ES-I3 (cell line): ENCODE measurements at regions not wholly inside any gene's neighbourhood (a gene's known extent, or its start where the extent isn't known, plus 50 kb on each side); places are given as distances from the start of the nearest gene placed in this dataset.

Experiments
- H3K36me3 ChIP-seq: 2 replicates; pipeline ENCODE4 v1.6.1; 2013; ENCODE audit warnings: mild to moderate bottlenecking, low read length, control low read depth, moderate library complexity; ENCODE audit not compliant: insufficient read depth
- H3K4me1 ChIP-seq: 2 replicates; pipeline ENCODE4 v1.6.1; 2013; ENCODE audit warnings: mild to moderate bottlenecking, control low read depth, low read length; ENCODE audit not compliant: insufficient read depth
- H3K9ac ChIP-seq: 2 replicates; pipeline ENCODE4 v1.6.1; 2013; ENCODE audit warnings: low read depth, mild to moderate bottlenecking, low read length, moderate library complexity
- H3K9me3 ChIP-seq: 2 replicates; pipeline ENCODE4 v1.6.1; 2013; ENCODE audit warnings: mild to moderate bottlenecking, low read length, moderate library complexity; ENCODE audit not compliant: control insufficient read depth, insufficient read depth

DNA sequence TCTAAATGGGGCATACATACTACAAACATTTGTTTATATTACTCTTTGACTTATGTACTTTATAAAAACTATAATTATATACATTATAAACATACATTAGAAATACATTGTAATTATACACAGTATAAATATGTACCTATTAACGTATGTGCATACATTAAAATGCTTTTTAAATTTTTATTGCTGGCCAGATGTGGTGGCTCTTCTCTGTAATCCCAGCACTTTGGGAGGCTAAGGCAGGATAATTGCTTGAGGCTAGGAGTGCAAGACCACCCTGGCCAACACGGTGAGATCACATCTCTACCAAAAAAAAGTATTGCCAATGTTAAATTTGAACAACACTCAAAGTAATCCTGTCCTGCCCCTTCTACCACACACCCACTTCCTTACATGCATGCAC lies 1037.0 kb downstream of the GRM8 start:
- Histone ChIP-seq H3K9me3 (no peaks in the 10 kb centered on the region; the same call in 1 of the 2 replicates), H3K9ac (no peak overlapping the region), H3K4me1 (no peaks in the 10 kb centered on the region), H3K36me3 (no peaks in the 10 kb centered on the region)

DNA sequence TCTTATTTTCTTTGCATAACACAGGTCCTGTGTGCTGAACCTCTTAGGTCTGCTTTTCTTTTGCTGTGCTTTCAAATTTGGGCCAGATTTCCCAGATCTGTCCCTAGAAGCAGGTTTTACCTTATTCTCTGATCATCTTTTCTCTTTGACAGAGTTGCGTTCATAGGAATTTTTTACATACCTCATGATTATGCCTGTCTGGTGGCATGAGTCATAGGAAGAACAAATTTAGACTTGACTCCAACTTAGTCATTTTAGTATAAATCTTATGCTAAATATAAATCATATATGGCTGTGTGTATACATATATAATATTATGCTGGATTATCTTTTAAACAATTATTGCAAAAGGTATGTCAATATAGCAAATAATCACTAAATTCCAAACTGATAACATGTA lies 1038.9 kb downstream of the GRM8 start:
- no peaks in the 10 kb centered on the region; the same call in 1 of the 2 replicates for H3K9me3 ChIP-seq
- H3K9ac ChIP-seq: no peak overlapping the region
- no peaks in the 10 kb centered on the region for H3K36me3 ChIP-seq
- H3K4me1 ChIP-seq: no peaks in the 10 kb centered on the region

DNA sequence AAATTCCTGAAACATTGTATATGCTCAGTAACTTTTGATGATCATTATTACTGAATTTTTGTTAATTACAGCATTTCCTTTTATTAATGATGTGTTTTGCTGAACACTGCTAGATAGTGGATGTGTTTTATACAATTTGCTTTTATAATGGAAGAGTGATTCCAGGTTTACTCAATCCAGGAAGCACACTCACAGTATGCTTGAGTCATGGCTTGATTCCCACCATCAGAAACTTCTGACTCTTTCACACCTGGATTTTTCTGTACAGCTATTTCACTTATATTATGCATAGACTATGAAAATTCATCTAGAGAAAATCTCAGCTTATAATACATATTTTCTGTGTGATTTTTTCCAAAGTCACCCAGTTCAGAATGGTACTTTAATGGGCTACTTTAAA lies 1040.9 kb downstream of the GRM8 start:
- Histone ChIP-seq H3K9me3 (no peaks in the 10 kb centered on the region), H3K36me3 (no peaks in the 10 kb centered on the region), H3K4me1 (no peaks in the 10 kb centered on the region)

DNA sequence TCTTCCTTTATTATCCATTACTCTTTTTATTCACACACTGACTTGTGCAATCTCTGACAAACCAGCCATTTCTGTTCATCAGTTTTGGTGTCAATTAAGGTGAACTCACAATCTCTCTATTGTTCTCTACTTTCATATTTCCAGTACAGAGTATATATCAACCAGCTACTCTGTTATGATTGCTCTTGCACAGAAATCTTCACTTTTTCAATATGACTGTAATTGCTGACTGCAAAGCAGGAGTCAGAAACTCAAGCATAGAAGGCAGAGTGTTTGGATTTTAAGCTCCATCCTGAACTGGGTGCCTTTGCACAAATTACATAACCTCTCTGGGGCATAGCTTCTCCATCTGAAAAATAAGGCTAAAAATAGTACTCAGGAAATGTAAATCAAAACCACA lies 1042.0 kb downstream of the GRM8 start:
- H3K4me1 ChIP-seq: no peaks in the 10 kb centered on the region
- H3K9ac ChIP-seq: no peak overlapping the region
- no peaks in the 10 kb centered on the region for H3K9me3 ChIP-seq
- H3K36me3 ChIP-seq: no peaks in the 10 kb centered on the region

More for the DNA sequence above, 1040.9 kb downstream of the GRM8 start:
- no peak overlapping the region for H3K9ac ChIP-seq

DNA sequence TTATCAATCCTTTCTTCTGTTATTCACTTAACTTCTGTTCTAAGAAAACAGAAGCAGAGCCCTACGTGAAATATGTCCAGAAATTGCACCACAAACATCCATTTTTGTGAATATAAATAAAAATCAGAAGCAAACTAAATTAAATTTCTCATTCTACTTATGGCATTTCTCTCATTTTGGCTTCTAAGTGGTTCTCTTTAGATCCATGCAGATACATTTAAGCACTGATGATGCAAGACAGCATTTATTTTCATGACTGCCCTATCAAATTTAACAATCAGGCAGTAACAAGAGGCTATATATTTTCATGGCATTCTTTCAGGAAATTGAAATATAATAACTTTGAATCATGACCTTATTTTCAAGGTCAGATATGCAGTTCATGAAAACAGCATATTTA lies 1049.6 kb downstream of the GRM8 start:
- no peaks in the 10 kb centered on the region for H3K36me3 ChIP-seq
- no peak overlapping the region for H3K9ac ChIP-seq
- H3K4me1 ChIP-seq: no peaks in the 10 kb centered on the region
- no peaks in the 10 kb centered on the region for H3K9me3 ChIP-seq

DNA sequence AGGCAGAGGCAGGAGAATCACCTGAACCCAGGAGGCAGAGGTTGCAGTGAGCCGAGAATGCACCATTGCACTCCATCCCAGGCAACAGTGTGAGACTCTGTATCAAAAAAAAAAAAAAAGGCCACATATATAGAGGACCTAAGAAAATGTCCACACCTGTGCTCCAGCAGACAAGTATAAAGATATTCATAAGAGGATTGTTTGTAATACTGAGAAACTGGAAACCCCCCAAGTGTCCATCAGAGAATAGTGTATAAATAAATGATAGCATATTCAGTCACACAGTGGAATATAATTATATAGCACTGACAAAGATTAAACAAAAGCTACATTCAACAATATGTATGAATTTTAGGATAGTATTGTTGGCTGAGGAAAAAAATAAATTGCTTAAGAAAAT lies 1050.6 kb downstream of the GRM8 start:
- no peaks in the 10 kb centered on the region for H3K9me3 ChIP-seq
- H3K9ac ChIP-seq: no peak overlapping the region
- no peaks in the 10 kb centered on the region for H3K36me3 ChIP-seq
- no peaks in the 10 kb centered on the region for H3K4me1 ChIP-seq

DNA sequence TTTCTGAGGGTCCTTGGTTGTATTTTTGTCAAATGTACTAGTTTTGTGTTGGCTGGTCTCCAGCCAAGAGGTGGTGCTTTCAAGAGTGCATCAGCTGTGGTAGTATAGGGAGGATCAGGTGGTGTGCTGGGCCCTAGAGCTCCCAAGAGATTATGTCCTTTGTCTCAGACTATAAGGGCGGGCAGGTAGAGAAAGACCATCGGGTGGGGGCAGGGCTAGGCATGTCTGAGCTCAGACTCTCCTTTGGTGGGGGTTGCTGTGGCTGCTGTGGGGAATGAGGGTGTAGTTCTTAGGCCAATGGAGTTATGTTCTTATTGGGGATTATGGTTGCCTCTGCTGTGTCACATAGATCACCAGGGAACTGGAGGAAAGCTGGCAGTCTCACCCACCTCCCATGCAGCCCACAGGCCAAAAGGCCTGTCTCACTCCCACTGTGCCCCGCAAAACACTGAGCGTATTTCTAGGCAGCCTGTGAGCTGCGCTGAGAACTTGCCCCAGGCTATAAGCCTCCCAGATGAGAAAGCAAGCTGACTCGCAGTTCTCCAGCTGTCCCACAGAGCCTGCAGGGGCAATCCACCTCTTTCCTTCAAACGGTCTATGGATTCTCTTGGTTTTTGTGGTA lies 1066.7 kb downstream of the GRM8 start:
- Histone ChIP-seq H3K36me3 (no peaks in the 10 kb centered on the region), H3K4me1 (peaks cover 9% of the 10 kb centered on the region), H3K9me3 (no peaks in the 10 kb centered on the region), H3K9ac (no peak overlapping the region)

DNA sequence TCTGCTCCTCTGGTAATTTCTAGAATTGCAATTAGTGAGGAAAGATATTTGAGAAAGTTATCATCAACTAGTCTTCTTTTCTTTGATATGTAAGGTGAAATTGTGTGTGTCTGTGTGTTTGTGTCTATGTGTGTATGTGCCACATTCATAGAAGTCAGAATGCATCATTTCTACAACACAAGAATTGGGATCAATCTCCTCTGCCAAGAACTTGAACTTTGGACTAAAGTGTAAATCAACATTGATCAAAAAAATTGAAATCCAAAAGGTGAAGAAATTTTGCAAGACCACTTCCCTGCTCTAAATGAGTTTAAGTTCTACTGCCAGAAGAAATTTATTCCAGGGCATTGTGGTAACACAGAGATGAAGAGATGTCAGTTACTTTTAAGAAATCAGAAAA lies 1072.8 kb downstream of the GRM8 start:
- Histone ChIP-seq H3K4me1 (no peaks in the 10 kb centered on the region), H3K9me3 (no peaks in the 10 kb centered on the region), H3K9ac (no peak overlapping the region), H3K36me3 (no peaks in the 10 kb centered on the region)

DNA sequence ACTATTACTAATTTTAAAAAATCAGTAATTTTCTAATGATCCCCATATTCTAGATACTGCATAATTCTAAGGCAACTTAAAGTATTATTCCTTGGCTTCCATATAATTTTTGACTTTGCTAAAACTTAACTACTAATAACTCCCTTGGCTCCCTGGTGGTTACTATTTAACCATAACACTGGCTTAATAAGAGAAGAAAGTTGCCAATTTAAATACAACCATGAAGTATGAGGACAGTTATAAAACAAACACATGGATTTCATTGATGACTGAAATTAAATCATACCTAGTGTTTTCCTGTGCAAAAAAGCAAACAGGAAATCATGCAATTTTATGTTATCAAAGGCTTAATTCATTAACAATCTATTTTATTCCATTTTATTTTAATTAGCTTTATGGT lies 1073.9 kb downstream of the GRM8 start:
- no peak overlapping the region for H3K9ac ChIP-seq
- no peaks in the 10 kb centered on the region for H3K9me3 ChIP-seq
- H3K4me1 ChIP-seq: no peaks in the 10 kb centered on the region
- H3K36me3 ChIP-seq: no peaks in the 10 kb centered on the region

DNA sequence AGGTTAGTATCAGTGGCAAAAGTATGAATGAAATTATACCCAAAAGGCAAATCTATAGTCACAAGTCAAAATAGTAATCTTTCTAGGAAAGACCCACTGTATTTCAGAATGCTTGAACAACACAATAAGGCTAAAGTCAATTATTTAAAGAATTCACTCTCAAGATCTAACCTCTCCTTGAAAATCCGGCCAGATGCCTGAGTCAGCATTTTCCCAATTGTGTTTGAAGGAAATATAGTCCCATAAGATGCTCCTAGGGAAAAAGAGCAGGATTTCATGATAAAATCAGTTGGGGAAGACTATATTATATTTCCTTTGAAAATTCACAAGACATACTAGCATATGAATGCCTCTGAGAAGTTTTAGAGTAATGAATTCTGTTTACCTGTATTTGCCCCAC lies 1075.0 kb downstream of the GRM8 start:
- Histone ChIP-seq H3K4me1 (no peaks in the 10 kb centered on the region), H3K36me3 (no peaks in the 10 kb centered on the region), H3K9me3 (no peaks in the 10 kb centered on the region), H3K9ac (no peak overlapping the region)

DNA sequence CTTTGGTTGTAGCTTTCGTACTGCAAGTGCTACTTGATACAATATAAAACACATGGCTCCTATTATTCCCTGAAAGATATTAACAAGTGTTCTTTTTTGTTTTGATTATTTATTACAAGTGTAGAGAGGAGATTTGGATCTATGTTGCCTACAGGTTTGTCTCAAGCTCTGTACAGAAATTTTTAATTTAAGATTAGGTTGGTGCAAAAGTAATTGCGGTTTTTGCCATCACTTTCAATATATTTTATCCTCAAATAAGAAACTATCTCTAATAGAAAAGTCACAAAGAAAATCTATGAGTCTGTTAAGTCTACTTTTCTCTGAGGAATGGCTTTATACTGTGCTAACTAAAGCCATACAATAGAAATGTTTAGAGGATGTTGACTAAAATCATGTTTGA lies 1086.1 kb downstream of the GRM8 start:
- Histone ChIP-seq H3K36me3 (no peaks in the 10 kb centered on the region), H3K9me3 (peaks cover 8% of the 10 kb centered on the region), H3K9ac (no peak overlapping the region), H3K4me1 (no peaks in the 10 kb centered on the region)

DNA sequence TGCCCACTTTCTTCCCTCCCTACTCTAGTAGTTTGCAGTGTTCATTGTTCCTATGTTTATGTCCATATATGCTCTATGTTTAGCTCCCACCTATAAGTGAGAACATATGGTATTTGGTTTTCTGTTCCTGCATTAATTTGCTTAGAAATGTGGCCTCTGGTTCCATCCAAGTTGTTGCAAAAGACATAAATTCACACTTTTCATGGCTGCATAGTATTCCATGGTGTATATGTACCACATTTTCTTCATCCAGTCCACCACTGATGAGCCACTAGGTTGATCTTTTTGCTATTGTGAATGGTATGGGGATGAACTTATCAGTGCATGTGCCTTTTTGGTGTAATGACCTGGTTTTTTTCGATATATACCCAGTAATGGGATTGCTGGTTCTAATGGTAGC lies 1089.1 kb downstream of the GRM8 start:
- Histone ChIP-seq H3K36me3 (no peaks in the 10 kb centered on the region), H3K4me1 (no peaks in the 10 kb centered on the region), H3K9me3 (peaks cover 8% of the 10 kb centered on the region), H3K9ac (no peak overlapping the region)

DNA sequence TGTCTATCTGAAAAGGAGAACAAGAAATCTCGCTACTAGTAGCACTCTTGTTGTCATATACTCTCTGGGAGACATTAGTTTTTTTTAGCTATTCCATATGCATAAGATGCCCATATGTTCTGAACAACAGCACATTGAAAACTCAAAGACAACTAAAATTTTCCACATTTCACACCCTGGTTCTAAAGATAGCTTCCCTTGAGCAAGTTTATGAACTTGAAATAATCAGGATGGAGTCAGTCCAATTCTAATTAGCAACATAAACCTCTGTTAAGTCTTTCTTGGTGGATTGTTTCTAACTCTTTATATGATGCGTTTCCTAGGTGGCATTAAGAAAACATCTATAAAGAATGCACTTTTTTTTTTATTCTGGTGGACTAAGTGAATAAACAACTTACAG lies 1095.3 kb downstream of the GRM8 start:
- Histone ChIP-seq H3K36me3 (no peaks in the 10 kb centered on the region), H3K9ac (no peak overlapping the region), H3K9me3 (no peaks in the 10 kb centered on the region), H3K4me1 (no peaks in the 10 kb centered on the region)

DNA sequence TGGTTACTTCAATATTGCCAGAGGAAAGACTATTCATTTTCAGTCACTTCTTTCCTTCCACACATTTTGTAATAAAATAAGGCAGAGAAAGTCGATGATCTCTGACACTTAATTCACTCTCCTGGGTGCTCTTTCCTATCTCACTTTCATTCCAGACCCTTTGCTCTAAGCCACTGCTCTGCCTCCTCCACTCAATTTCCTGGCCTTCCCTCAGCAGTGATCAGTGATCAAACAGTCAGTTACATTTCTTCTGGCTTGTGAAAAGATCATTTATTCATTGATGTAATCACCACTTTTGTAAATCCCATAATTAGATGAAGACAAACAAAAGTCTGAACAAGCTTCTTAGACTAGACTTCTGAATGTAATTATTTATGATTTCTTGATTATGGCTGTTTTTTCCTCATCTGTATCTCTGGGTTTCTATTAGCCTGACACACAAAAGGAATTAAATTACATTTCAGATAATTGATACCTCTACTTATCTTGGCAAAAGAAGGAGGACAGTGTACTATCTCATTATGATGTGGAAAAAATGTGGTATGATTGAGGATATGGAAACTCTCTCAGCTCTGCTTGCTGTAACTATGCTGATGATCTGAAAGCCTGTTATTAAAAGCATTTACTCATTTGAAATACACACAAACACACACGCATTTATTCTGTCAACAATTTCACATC lies 1102.3 kb downstream of the GRM8 start:
- 0 out of 2 replicates have a peak, but pooled peaks cover 4% of the 10 kb centered on the region for H3K4me1 ChIP-seq
- no peaks in the 10 kb centered on the region for H3K9me3 ChIP-seq
- no peak overlapping the region for H3K9ac ChIP-seq
- H3K36me3 ChIP-seq: no peaks in the 10 kb centered on the region

DNA sequence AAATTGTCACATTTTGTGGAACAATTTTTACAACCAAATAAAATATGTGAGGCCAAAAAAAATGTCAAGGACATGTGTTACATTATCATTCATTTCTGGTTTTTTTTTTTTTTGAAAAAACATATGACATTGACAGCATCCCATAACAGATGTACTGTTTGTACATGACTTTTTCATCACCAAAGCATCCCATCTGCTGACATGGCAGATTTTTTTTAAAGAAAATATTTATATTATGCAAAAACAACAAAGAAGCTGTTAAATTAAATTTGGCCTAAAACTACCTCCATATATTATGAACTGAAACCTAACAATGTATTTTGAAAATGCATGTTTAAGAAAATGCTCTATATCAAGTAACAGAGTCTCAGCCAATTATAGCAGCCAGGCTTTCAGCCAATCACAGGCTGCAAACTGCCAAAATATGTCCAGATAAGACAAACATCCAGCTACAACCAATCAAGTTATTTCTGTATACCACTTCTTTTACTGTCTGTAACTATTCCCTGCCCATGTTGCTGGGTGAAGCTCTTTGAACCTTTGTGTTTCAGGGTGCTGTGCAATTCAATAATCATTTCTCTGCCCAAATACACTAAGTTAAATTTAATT lies 1111.8 kb downstream of the GRM8 start:
- Histone ChIP-seq H3K36me3 (no peaks in the 10 kb centered on the region), H3K4me1 (no peaks in the 10 kb centered on the region), H3K9ac (no peak overlapping the region), H3K9me3 (no peaks in the 10 kb centered on the region)
